ENCODE measurements at regions not wholly inside any gene's neighbourhood (a gene's known extent, or its start where the extent isn't known, plus 50 kb on each side); places are given as distances from the start of the nearest gene placed in this dataset.
"Not testable (repeated sequence)": the region's sequence is repeated elsewhere in the genome, so short reads cannot be mapped to it uniquely, and the experiment has no call there.

GRCh38 chr21:9724542-9724941 is 796.8 kb upstream of the TPTE start:
- DNase-seq; intact Hi-C loops (cut with DNase I): not testable (repeated sequence)
- 55 to 66% methylated on average over 6 of the region's 6 CpGs for WGBS, 2 donors

GRCh38 chr21:9727187-9727586 is 794.2 kb upstream of the TPTE start:
- H3K4me1 ChIP-seq; H3K36me3 ChIP-seq; H3K27ac ChIP-seq; H3K27me3 ChIP-seq; intact Hi-C loops (cut with DNase I); H3K4me3 ChIP-seq (replicated peaks in 1 of 3); H3K9me3 ChIP-seq; DNase-seq: not testable (repeated sequence)
- WGBS, 2 donors = 29 to 36% methylated on average over 3 of the region's 3 CpGs

More at GRCh38 chr21:9724542-9724941, 796.8 kb upstream of the TPTE start:
- H3K27me3 ChIP-seq; H3K9me3 ChIP-seq; H3K4me1 ChIP-seq; H3K4me3 ChIP-seq (replicated peaks in 1 of 3); H3K36me3 ChIP-seq; H3K27ac ChIP-seq: not testable (repeated sequence)

- H3K4me3 ChIP-seq (replicated peaks in 1 of 3); H3K27me3 ChIP-seq; DNase-seq; H3K9me3 ChIP-seq; H3K36me3 ChIP-seq; H3K4me1 ChIP-seq; H3K27ac ChIP-seq; intact Hi-C loops (cut with DNase I): not testable (repeated sequence)
- 52 to 53% methylated on average over 5 of the region's 5 CpGs for WGBS, 2 donors
These were observed 793.0 kb upstream of the TPTE start for GRCh38 chr21:9728219-9728992.

GRCh38 chr21:9730866-9731265 is 790.5 kb upstream of the TPTE start:
- H3K4me3 ChIP-seq (replicated peaks in 1 of 3) = no peak overlapping the region
- H3K9me3 ChIP-seq = no peaks in the 10 kb centered on the region
- no peaks in the 10 kb centered on the region for H3K36me3 ChIP-seq
- intact Hi-C loops (cut with DNase I) = no loop called here
- no peak overlapping the region for H3K27ac ChIP-seq
- no peak for DNase-seq
- TF ChIP-seq CTCF (IDR thresholded peaks at IDR 0.05) = no peak
- no peak for TF ChIP-seq POLR2A (IDR thresholded peaks at IDR 0.05)
- 70 to 73% methylated on average over 3 of the region's 3 CpGs for WGBS, 2 donors
- no peaks in the 10 kb centered on the region for H3K27me3 ChIP-seq
- H3K4me1 ChIP-seq = no peaks in the 10 kb centered on the region

- DNase-seq; H3K9me3 ChIP-seq; H3K27me3 ChIP-seq; H3K36me3 ChIP-seq; H3K4me1 ChIP-seq; H3K4me3 ChIP-seq (replicated peaks in 1 of 3); H3K27ac ChIP-seq; intact Hi-C loops (cut with DNase I): not testable (repeated sequence)
- 70% methylated on average over 5 of the region's 5 CpGs for WGBS, 2 donors
These were observed 790.1 kb upstream of the TPTE start for GRCh38 chr21:9731317-9731716.

- H3K27me3 ChIP-seq; DNase-seq; H3K27ac ChIP-seq; H3K4me1 ChIP-seq; H3K36me3 ChIP-seq; intact Hi-C loops (cut with DNase I); H3K4me3 ChIP-seq (replicated peaks in 1 of 3); H3K9me3 ChIP-seq: not testable (repeated sequence)
- WGBS, 2 donors = 49 to 62% methylated on average over 3 of the region's 3 CpGs
These were observed 788.8 kb upstream of the TPTE start for GRCh38 chr21:9732605-9733004.

GRCh38 chr21:9733761-9734558 is 787.4 kb upstream of the TPTE start:
- H3K27me3 ChIP-seq; H3K36me3 ChIP-seq; intact Hi-C loops (cut with DNase I); H3K27ac ChIP-seq; H3K4me3 ChIP-seq (replicated peaks in 1 of 3); H3K4me1 ChIP-seq; DNase-seq; H3K9me3 ChIP-seq: not testable (repeated sequence)
- 71 to 77% methylated on average over 6 of the region's 6 CpGs for WGBS, 2 donors

- H3K27ac ChIP-seq = no peak overlapping the region
- no peak overlapping the region for H3K4me3 ChIP-seq (replicated peaks in 1 of 3)
- 71 to 73% methylated on average over 20 to 21 of the region's 21 CpGs for WGBS, 2 donors
- no peaks in the 10 kb centered on the region for H3K27me3 ChIP-seq
- intact Hi-C loops (cut with DNase I) = no loop called here
- H3K36me3 ChIP-seq = no peaks in the 10 kb centered on the region
- H3K4me1 ChIP-seq = no peaks in the 10 kb centered on the region
- TF ChIP-seq POLR2A (IDR thresholded peaks at IDR 0.05) (no peak), CTCF (IDR thresholded peaks at IDR 0.05) (no peak)
- no peak for DNase-seq
- H3K9me3 ChIP-seq = no peaks in the 10 kb centered on the region
These were observed 785.9 kb upstream of the TPTE start for GRCh38 chr21:9735421-9735961.

- H3K27ac ChIP-seq; H3K27me3 ChIP-seq; H3K4me1 ChIP-seq; DNase-seq; H3K4me3 ChIP-seq (replicated peaks in 1 of 3); intact Hi-C loops (cut with DNase I); H3K9me3 ChIP-seq; H3K36me3 ChIP-seq: not testable (repeated sequence)
- WGBS, 2 donors = 62 to 68% methylated on average over 2 of the region's 2 CpGs
These were observed 784.1 kb upstream of the TPTE start for GRCh38 chr21:9737301-9737700.

- H3K9me3 ChIP-seq; intact Hi-C loops (cut with DNase I): not testable (repeated sequence)
These were observed 783.4 kb upstream of the TPTE start for GRCh38 chr21:9737871-9738515.

More at GRCh38 chr21:9737871-9738515, 783.4 kb upstream of the TPTE start:
- DNase-seq; H3K4me3 ChIP-seq (replicated peaks in 1 of 3); H3K36me3 ChIP-seq; H3K27ac ChIP-seq; H3K27me3 ChIP-seq; H3K4me1 ChIP-seq: not testable (repeated sequence)
- 38 to 54% methylated on average over 5 of the region's 5 CpGs for WGBS, 2 donors

All from thyroid gland (tissue), 4 donors.